Fibroblast of mammary gland (primary cell): ENCODE measurements at regions not wholly inside any gene's neighbourhood (a gene's known extent, or its start where the extent isn't known, plus 50 kb on each side); places are given as distances from the start of the nearest gene placed in this dataset.
"Not testable (repeated sequence)": the region's sequence is repeated elsewhere in the genome, so short reads cannot be mapped to it uniquely, and the experiment has no call there.

Source experiments
- DNase-seq: peaks from one replicate; pipeline ENCODE4 v3.0.0-alpha.2; 2010; ENCODE audit warnings: low read depth
- H3K4me3 ChIP-seq: 2 replicates; pipeline ENCODE4 v1.5.1; 2011; ENCODE audit warnings: low read depth, mild to moderate bottlenecking, low read length, moderate library complexity; ENCODE audit not compliant: control insufficient read depth
- CTCF ChIP-seq: conservative IDR thresholded peaks from 2 replicates; pipeline ENCODE4 v1.5.1; 2011; ENCODE audit warnings: low read depth, low read length, inconsistent platforms; ENCODE audit not compliant: control insufficient read depth, insufficient read depth

DNA sequence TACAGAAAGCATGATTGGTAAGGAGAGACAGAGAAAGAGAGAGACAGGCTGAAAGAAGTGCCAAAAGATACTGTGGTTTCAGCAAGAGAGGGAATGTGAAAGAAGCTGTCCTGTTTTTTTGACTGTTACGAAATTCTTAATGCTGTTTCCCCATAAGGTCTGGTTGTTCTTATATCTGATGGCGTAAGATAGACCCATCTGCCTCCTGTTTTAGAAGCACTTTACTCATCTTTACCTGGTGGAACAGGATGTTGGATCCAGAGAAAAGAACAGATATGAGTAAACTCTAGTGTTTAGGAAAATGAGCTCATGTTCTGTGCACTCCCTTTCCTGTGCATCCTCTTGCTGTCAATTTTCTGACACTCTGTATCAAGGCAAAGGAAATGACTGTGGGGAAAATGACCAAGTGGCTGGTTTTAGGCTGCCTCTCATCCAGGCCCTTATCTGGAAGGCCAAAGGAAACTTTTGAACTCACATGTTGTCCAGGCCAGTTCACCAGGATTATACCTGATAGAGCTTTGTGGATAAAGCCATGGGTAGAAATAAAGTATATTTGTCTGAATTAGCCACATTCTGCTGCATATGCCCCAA lies 311.7 kb upstream of the HTR2C start:
- DNase-seq, result no peak
- TF ChIP-seq CTCF, result no peak
- no peak overlapping the region for H3K4me3 ChIP-seq

GRCh38 chrX:114270371-114270770 lies 313.5 kb upstream of the HTR2C start:
- H3K4me3 ChIP-seq, DNase-seq: not testable (repeated sequence)

DNA sequence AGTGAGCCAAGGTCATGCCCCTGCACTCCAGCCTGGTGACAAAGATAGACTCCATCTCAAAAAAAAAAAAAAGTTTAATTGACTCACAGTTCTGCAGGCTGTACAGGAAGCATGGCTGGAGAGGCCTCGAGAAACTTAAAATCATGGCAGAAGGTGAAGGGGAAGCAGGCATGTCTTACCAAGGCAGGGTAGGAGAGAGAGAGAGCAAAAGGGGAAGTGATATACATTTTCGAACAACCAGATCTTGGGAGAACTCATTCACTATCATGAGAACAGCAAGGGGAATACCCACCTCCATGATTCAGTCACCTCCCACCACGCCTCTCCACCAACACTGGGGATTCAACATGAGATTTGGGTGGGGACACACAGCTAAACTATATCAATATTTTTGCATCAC lies 315.2 kb upstream of the HTR2C start:
- no peak for TF ChIP-seq CTCF
- H3K4me3 ChIP-seq, result no peak overlapping the region
- DNase-seq, result no peak

GRCh38 chrX:114267142-114267541 lies 316.7 kb upstream of the HTR2C start:
- no peak for DNase-seq
- H3K4me3 ChIP-seq, result no peak overlapping the region
- TF ChIP-seq CTCF, result no peak

DNA sequence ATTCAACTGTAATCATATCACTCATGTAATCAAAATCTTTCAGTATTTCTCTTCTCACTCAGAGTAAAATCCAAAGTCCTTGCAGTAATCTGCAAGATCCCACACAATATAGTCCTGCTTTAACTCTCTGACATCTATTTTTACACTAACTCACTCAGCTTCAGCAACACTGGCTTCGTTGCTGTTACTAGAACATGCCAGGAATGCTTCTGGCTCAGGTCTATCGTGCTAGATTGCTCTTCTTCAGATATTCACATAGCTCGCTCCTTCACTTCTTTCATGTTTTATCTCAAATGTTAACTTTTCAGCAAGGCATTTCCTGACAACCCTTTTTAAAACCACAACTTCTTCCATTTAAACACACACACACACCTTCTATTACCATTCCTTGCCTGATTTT lies 331.7 kb upstream of the HTR2C start:
- no peak for DNase-seq
- H3K4me3 ChIP-seq, result no peak overlapping the region
- no peak for TF ChIP-seq CTCF

GRCh38 chrX:114251575-114251974 lies 332.3 kb upstream of the HTR2C start:
- no peak for TF ChIP-seq CTCF
- no peak overlapping the region for H3K4me3 ChIP-seq
- DNase-seq, result no peak

GRCh38 chrX:114221445-114221844 lies 362.4 kb upstream of the HTR2C start:
- no peak overlapping the region for H3K4me3 ChIP-seq
- no peak for TF ChIP-seq CTCF
- DNase-seq, result no peak
